ENCODE measurements at regions not wholly inside any gene's neighbourhood (a gene's known extent, or its start where the extent isn't known, plus 50 kb on each side); places are given as distances from the start of the nearest gene placed in this dataset.

DNA sequence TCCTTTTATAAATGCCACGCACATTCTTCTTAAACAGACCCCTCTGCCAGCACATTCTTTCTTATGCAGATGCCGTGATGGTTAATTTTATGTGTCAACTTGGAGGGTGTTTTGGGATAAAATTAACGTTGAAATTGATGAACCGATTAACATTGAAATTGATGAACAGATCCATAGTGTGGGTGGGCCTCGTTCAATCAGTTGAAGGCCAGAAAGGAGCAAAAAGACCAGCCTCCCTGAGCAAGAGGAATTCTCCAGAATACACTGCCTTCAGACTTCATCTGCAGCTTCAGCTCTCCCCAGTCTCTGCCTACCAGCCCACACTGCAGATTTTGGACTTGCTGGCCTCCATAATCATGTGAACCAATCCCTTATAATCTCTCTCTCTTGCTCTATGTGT, 233.6 kb upstream of the BCOR start:
- TF ChIP-seq POLR2A (IDR thresholded peaks at IDR 0.05) (no peak), CTCF (IDR thresholded peaks at IDR 0.05) (no peak)
